Astrocyte of the cerebellum (primary cell): ENCODE measurements at regions not wholly inside any gene's neighbourhood (a gene's known extent, or its start where the extent isn't known, plus 50 kb on each side); places are given as distances from the start of the nearest gene placed in this dataset.

Experiments used
- DNase-seq: peaks from one replicate; pipeline ENCODE4 v3.0.0-alpha.2; 2011; ENCODE audit warnings: low read depth
- H3K4me3 ChIP-seq: 2 replicates; pipeline ENCODE4 v1.5.1; 2011; ENCODE audit warnings: mild to moderate bottlenecking, low read depth, low read length, moderate library complexity
- CTCF ChIP-seq: IDR thresholded peaks from 2 replicates; pipeline ENCODE4 v1.5.1; 2012; ENCODE audit warnings: low read length, low read depth, moderate library complexity, mild to moderate bottlenecking; ENCODE audit errors: missing control alignments
- in situ Hi-C: cut with HindIII; loops from 2 replicates; pipeline ENCODE4 v1.10.0; 2017; ENCODE audit warnings: low sequenced_read_pairs

- in situ Hi-C loops, result no loop called here
- TF ChIP-seq CTCF, result no peak
- H3K4me3 ChIP-seq, result no peak overlapping the region
- no peak for DNase-seq
These were observed 317.0 kb downstream of the CTTN start for GRCh38 chr11:70715166-70715951.

GRCh38 chr11:70716216-70716615 is 317.9 kb downstream of the CTTN start:
- H3K4me3 ChIP-seq, result no peak overlapping the region
- in situ Hi-C loops, result no loop called here
- TF ChIP-seq CTCF, result no peak
- DNase-seq, result no peak

- in situ Hi-C loops, result no loop called here
- no peak for TF ChIP-seq CTCF
- no peak overlapping the region for H3K4me3 ChIP-seq
- DNase-seq, result peak; percentile 3
These were observed 318.9 kb downstream of the CTTN start for GRCh38 chr11:70716986-70717775.

- no peak for DNase-seq
- in situ Hi-C loops, result no loop called here
- no peak for TF ChIP-seq CTCF
- H3K4me3 ChIP-seq, result no peak overlapping the region
These were observed 319.7 kb downstream of the CTTN start for GRCh38 chr11:70717936-70718595.

GRCh38 chr11:70719516-70719915 is 321.2 kb downstream of the CTTN start:
- in situ Hi-C loops, result no loop called here
- no peak for TF ChIP-seq CTCF
- H3K4me3 ChIP-seq, result no peak overlapping the region
- DNase-seq, result no peak

- DNase-seq, result no peak
- in situ Hi-C loops, result no loop called here
- H3K4me3 ChIP-seq, result no peak overlapping the region
- TF ChIP-seq CTCF, result no peak
These were observed 322.0 kb downstream of the CTTN start for GRCh38 chr11:70720281-70720680.
